ENCODE measurements at regions not wholly inside any gene's neighbourhood (a gene's known extent, or its start where the extent isn't known, plus 50 kb on each side); places are given as distances from the start of the nearest gene placed in this dataset.
A peak's percentile ranks its signal among the peaks of the same experiment; 100 is the strongest.

GRCh38 chr3:74413547-74414241, 200.8 kb downstream of the CNTN3 start:
- TF ChIP-seq CTCF (conservative IDR thresholded peaks at IDR 0.05; ENCODE audit: low read length) = no peak
- no peak overlapping the region for H3K4me3 ChIP-seq (ENCODE audit: low read length)
- DNase-seq (ENCODE audit: low read depth) = no peak

- no peak for TF ChIP-seq CTCF (conservative IDR thresholded peaks at IDR 0.05; ENCODE audit: low read length)
- no peak overlapping the region for H3K4me3 ChIP-seq (ENCODE audit: low read length)
- no peak for DNase-seq (ENCODE audit: low read depth)
Measured at GRCh38 chr3:74410276-74410941, 204.1 kb downstream of the CNTN3 start.

- no peak for TF ChIP-seq CTCF (conservative IDR thresholded peaks at IDR 0.05; ENCODE audit: low read length)
- H3K4me3 ChIP-seq (ENCODE audit: low read length) = no peak overlapping the region
- DNase-seq (ENCODE audit: low read depth) = no peak
Measured at GRCh38 chr3:74409066-74409465, 205.4 kb downstream of the CNTN3 start.

GRCh38 chr3:74403307-74403706, 211.2 kb downstream of the CNTN3 start:
- H3K4me3 ChIP-seq (ENCODE audit: low read length) = no peak overlapping the region
- DNase-seq (ENCODE audit: low read depth) = peak; percentile 35
- no peak for TF ChIP-seq CTCF (conservative IDR thresholded peaks at IDR 0.05; ENCODE audit: low read length)

DNA sequence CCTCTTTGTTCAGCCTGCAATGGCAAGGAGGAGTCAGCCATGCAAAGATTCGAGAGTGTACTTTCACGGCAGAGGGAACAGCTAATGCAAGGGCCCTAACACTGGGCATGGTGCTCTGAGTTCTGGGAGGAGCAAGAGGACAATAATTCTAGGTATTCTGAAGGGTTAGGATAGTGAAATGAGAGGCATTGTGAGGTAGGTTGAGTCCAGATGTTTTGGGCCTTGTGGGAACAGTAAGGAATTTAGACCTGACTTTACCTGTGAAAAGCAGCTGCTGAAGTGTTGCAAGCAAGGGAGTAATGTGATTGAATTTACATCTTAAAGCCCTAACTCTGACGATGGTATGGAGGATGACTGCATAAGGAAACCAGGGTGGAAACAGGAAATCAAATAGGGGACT, 211.6 kb downstream of the CNTN3 start:
- no peak for DNase-seq (ENCODE audit: low read depth)
- TF ChIP-seq CTCF (conservative IDR thresholded peaks at IDR 0.05; ENCODE audit: low read length) = no peak
- H3K4me3 ChIP-seq (ENCODE audit: low read length) = no peak overlapping the region

- no peak overlapping the region for H3K4me3 ChIP-seq (ENCODE audit: low read length)
- DNase-seq (ENCODE audit: low read depth) = no peak
- no peak for TF ChIP-seq CTCF (conservative IDR thresholded peaks at IDR 0.05; ENCODE audit: low read length)
Measured at GRCh38 chr3:74393426-74393825, 221.0 kb downstream of the CNTN3 start.
